ENCODE measurements at regions not wholly inside any gene's neighbourhood (a gene's known extent, or its start where the extent isn't known, plus 50 kb on each side); places are given as distances from the start of the nearest gene placed in this dataset.

- Histone ChIP-seq H3K4me3 (no peak overlapping the region), H3K27ac (no peak overlapping the region), H3K27me3 (no peaks in the 10 kb centered on the region), H3K36me3 (ENCODE audit: low read depth, missing control alignments) (no peaks in the 10 kb centered on the region), H3K9me3 (no peaks in the 10 kb centered on the region), H3K4me1 (no peaks in the 10 kb centered on the region)
- intact Hi-C loops (cut with DNase I; ENCODE audit: low total_unique reads), result no loop called here
- no peak for TF ChIP-seq POLR2A (IDR thresholded peaks at IDR 0.05)
- TF ChIP-seq, protein P1, sequence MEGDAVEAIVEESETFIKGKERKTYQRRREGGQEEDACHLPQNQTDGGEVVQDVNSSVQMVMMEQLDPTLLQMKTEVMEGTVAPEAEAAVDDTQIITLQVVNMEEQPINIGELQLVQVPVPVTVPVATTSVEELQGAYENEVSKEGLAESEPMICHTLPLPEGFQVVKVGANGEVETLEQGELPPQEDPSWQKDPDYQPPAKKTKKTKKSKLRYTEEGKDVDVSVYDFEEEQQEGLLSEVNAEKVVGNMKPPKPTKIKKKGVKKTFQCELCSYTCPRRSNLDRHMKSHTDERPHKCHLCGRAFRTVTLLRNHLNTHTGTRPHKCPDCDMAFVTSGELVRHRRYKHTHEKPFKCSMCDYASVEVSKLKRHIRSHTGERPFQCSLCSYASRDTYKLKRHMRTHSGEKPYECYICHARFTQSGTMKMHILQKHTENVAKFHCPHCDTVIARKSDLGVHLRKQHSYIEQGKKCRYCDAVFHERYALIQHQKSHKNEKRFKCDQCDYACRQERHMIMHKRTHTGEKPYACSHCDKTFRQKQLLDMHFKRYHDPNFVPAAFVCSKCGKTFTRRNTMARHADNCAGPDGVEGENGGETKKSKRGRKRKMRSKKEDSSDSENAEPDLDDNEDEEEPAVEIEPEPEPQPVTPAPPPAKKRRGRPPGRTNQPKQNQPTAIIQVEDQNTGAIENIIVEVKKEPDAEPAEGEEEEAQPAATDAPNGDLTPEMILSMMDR (IDR thresholded peaks at IDR 0.05), result no peak
- no peak for DNase-seq
Measured at GRCh38 chr1:87452648-87453047, 124.0 kb downstream of the LMO4 start.

GRCh38 chr1:87457408-87457807 lies 128.7 kb downstream of the LMO4 start:
- Histone ChIP-seq H3K4me1 (no peaks in the 10 kb centered on the region), H3K27me3 (no peaks in the 10 kb centered on the region), H3K4me3 (no peak overlapping the region), H3K36me3 (ENCODE audit: low read depth, missing control alignments) (no peaks in the 10 kb centered on the region), H3K27ac (no peak overlapping the region), H3K9me3 (no peaks in the 10 kb centered on the region)
- DNase-seq, result no peak
- WGBS, 2 donors, result 83 to 89% methylated on average over 2 of the region's 2 CpGs
- TF ChIP-seq, protein P1 (IDR thresholded peaks at IDR 0.05), result no peak
- TF ChIP-seq POLR2A (IDR thresholded peaks at IDR 0.05), result no peak
- intact Hi-C loops (cut with DNase I; ENCODE audit: low total_unique reads), result no loop called here

DNA sequence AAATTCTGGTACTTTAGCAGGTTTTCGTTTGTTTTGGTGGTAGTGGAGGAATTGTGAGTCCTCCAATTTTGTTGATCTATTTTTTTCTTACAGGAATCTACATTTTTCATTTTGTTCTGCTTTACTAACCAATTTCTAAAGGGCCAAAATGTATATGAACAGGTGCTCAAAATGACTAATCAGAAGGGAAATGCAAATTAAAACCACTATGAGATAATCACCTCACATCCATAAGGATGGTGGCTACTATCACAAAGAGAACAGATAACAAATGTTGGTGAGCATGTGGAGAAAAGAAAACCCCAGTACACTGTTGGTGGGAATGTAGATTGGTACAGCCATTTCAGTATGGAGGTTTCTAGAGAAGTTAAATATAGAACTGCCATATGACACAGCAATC lies 134.2 kb downstream of the LMO4 start:
- no peak for TF ChIP-seq POLR2A (IDR thresholded peaks at IDR 0.05)
- TF ChIP-seq, protein P1 (IDR thresholded peaks at IDR 0.05), result no peak
- no peaks in the 10 kb centered on the region for H3K9me3 ChIP-seq
- H3K4me3 ChIP-seq, result no peak overlapping the region
- intact Hi-C loops (cut with DNase I; ENCODE audit: low total_unique reads), result no loop called here
- WGBS, 2 donors, result 95% methylated on average over 1 of the region's 1 CpG
- DNase-seq, result no peak
- no peaks in the 10 kb centered on the region for H3K27me3 ChIP-seq
- no peaks in the 10 kb centered on the region for H3K36me3 ChIP-seq (ENCODE audit: low read depth, missing control alignments)
- no peaks in the 10 kb centered on the region for H3K4me1 ChIP-seq
- H3K27ac ChIP-seq, result no peak overlapping the region

GRCh38 chr1:87464022-87464490 lies 135.4 kb downstream of the LMO4 start:
- Histone ChIP-seq H3K9me3 (no peaks in the 10 kb centered on the region), H3K4me3 (no peak overlapping the region), H3K27me3 (no peaks in the 10 kb centered on the region), H3K4me1 (no peaks in the 10 kb centered on the region), H3K27ac (no peak overlapping the region), H3K36me3 (ENCODE audit: low read depth, missing control alignments) (no peaks in the 10 kb centered on the region)
- TF ChIP-seq POLR2A (IDR thresholded peaks at IDR 0.05), result no peak
- TF ChIP-seq, protein P1 (IDR thresholded peaks at IDR 0.05), result no peak
- 29 to 33% methylated on average over 3 of the region's 3 CpGs for WGBS, 2 donors
- intact Hi-C loops (cut with DNase I; ENCODE audit: low total_unique reads), result no loop called here
- DNase-seq, result no peak

DNA sequence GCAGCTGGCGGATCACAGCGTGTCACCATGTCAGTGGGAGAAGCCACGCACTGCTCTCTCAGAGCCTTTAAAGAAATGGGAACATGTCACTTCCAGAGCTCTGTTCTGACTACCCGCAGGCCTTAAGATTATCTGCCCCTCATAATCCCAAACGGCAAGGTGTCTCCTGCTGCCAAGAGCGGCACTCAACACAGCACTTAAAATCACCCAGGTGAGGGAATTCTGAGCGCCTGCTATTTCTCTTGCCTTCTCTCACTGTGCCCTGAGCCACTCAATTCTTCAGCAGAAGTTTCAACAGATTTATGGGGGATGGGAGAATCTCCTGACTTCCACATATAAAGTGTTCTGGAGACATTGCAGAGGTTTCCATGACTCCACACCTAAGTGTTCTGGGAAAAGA lies 137.9 kb downstream of the LMO4 start:
- no peak overlapping the region for H3K4me3 ChIP-seq
- no peak for DNase-seq
- H3K36me3 ChIP-seq (ENCODE audit: low read depth, missing control alignments), result no peaks in the 10 kb centered on the region
- no peak for TF ChIP-seq POLR2A (IDR thresholded peaks at IDR 0.05)
- TF ChIP-seq, protein P1 (IDR thresholded peaks at IDR 0.05), result no peak
- no peaks in the 10 kb centered on the region for H3K4me1 ChIP-seq
- whole genome bisulfite sequencing, 2 donors, result 89 to 93% methylated on average over 6 to 7 of the region's 7 CpGs
- intact Hi-C loops (cut with DNase I; ENCODE audit: low total_unique reads), result no loop called here
- H3K27me3 ChIP-seq, result no peaks in the 10 kb centered on the region
- H3K9me3 ChIP-seq, result no peaks in the 10 kb centered on the region
- no peak overlapping the region for H3K27ac ChIP-seq

All from testis (tissue), 2 donors.